Ovary (tissue), 7 donors: ENCODE measurements at regions not wholly inside any gene's neighbourhood (a gene's known extent, or its start where the extent isn't known, plus 50 kb on each side); places are given as distances from the start of the nearest gene placed in this dataset.

ENCODE experiments used
- DNase-seq, 5 donors: peaks; one replicate each; pipeline ENCODE4 v3.0.0-alpha.2; 2019 to 2020
- H3K27ac ChIP-seq, 2 donors: fragments of 200-600 bp; one replicate each; pipeline versions ENCODE4 v1.5.1 to v1.8.0; 2019 to 2022
- H3K27me3 ChIP-seq: fragments of 200-600 bp; one replicate; pipeline ENCODE4 v1.8.0; 2022
- H3K36me3 ChIP-seq: fragments of 200-600 bp; sonication (generic); one replicate; pipeline ENCODE4 v1.5.1; 2019
- H3K4me1 ChIP-seq: one replicate; pipeline ENCODE4 v1.8.1; 2013; ENCODE audit warnings: mild to moderate bottlenecking, moderate library complexity; ENCODE audit not compliant: insufficient read depth
- H3K4me3 ChIP-seq: fragments of 200-600 bp; sonication (generic); one replicate; pipeline ENCODE4 v1.5.1; 2017
- H3K9me3 ChIP-seq, 2 donors: fragments of 200-600 bp in 1 of 2; sonication (generic) in 1 of 2; one replicate each; pipeline versions ENCODE4 v1.5.1 to v1.8.1; 2013 to 2019; ENCODE audit warnings: mild to moderate bottlenecking in 1 of 2, moderate library complexity in 1 of 2
- CTCF ChIP-seq, 3 donors: fragments of 450-650 bp in 2 of 3; fragments of 200-600 bp in 1 of 3; IDR thresholded peaks; one replicate each; pipeline versions ENCODE4 v1.5.1 to v1.8.0; 2016 to 2022; ENCODE audit warnings: antibody characterized with exemption in 3 of 3, mild to moderate bottlenecking in 1 of 3
- EP300 ChIP-seq: sonication (generic); formaldehyde crosslinking; IDR thresholded peaks from one replicate; pipeline ENCODE4 v1.6.1; 2017; ENCODE audit warnings: antibody characterized with exemption
- POLR2A ChIP-seq: fragments of 450-650 bp; IDR thresholded peaks from one replicate; pipeline ENCODE4 v1.6.1; 2017; ENCODE audit warnings: antibody characterized with exemption, mild to moderate bottlenecking, moderate library complexity
- WGBS, 3 donors: extraction: QIAGEN DNeasy Blood & Tissue Kit in 1 of 3; methylation state at CpG; one replicate each; pipeline versions ENCODE4 v1.1.5 to v1.1.7; 2013 to 2017; 5-methylcytosine and 5-hydroxymethylcytosine counted together
- intact Hi-C, 4 donors: fragments of 100-400 bp; cut with DNase I; formaldehyde crosslinking; loops; one replicate each; pipeline versions ENCODE4 v1.11.0 to v1.15.1; 2022 to 2023
- donor health status: DM: no; HTN: no; CAD: no; lungs with moderate emphysema.
- donor health status: DM: no; HTN: no; CAD: no.
- donor health status: Bipolar disorder and iron deficiency.
- donor health status: DM: no; HTN: no; CAD: no.
- donor health status: DM: yes; HTN: yes; CAD: no.

- Histone ChIP-seq H3K27ac (no peak overlapping the region), H3K4me3 (no peak overlapping the region), H3K4me1 (no peaks in the 10 kb centered on the region), H3K27me3 (no peaks in the 10 kb centered on the region), H3K9me3 (no peaks in the 10 kb centered on the region), H3K36me3 (no peaks in the 10 kb centered on the region)
- 74 to 79% (median 78%) methylated on average over 3 of the region's 3 CpGs for WGBS, 3 donors
- intact Hi-C loops, result no loop called here
- no peak for DNase-seq
- no peak for TF ChIP-seq CTCF (IDR thresholded peaks at IDR 0.05)
- no peak for TF ChIP-seq POLR2A
- TF ChIP-seq EP300, result no peak
These were observed 316.2 kb upstream of the HTR2A start for GRCh38 chr13:47213047-47213446.

GRCh38 chr13:47211106-47211505 is 314.3 kb upstream of the HTR2A start:
- Histone ChIP-seq H3K36me3 (no peaks in the 10 kb centered on the region), H3K4me1 (no peaks in the 10 kb centered on the region), H3K27ac (no peak overlapping the region), H3K4me3 (no peak overlapping the region), H3K27me3 (no peaks in the 10 kb centered on the region), H3K9me3 (no peaks in the 10 kb centered on the region)
- no peak for DNase-seq
- WGBS, 3 donors, result 21 to 31% (median 30%) methylated on average over 5 of the region's 5 CpGs
- TF ChIP-seq POLR2A, result no peak
- TF ChIP-seq EP300, result no peak
- no peak for TF ChIP-seq CTCF (IDR thresholded peaks at IDR 0.05)
- intact Hi-C loops, result no loop called here

- TF ChIP-seq POLR2A, result no peak
- no peak for TF ChIP-seq EP300
- no peak for TF ChIP-seq CTCF (IDR thresholded peaks at IDR 0.05)
- Histone ChIP-seq H3K9me3 (no peaks in the 10 kb centered on the region), H3K27ac (no peak overlapping the region), H3K27me3 (no peaks in the 10 kb centered on the region), H3K4me1 (no peaks in the 10 kb centered on the region), H3K4me3 (no peak overlapping the region), H3K36me3 (no peaks in the 10 kb centered on the region)
- WGBS, 3 donors, result 24 to 44% (median 36%) methylated on average over 3 of the region's 3 CpGs
- intact Hi-C loops, result no loop called here
- no peak for DNase-seq
These were observed 309.3 kb upstream of the HTR2A start for GRCh38 chr13:47206111-47206510.

- 40 to 46% (median 41%) methylated on average over 6 of the region's 6 CpGs for WGBS, 3 donors
- Histone ChIP-seq H3K27ac (no peak overlapping the region), H3K36me3 (no peaks in the 10 kb centered on the region), H3K9me3 (no peaks in the 10 kb centered on the region), H3K4me1 (no peaks in the 10 kb centered on the region), H3K4me3 (no peak overlapping the region), H3K27me3 (no peaks in the 10 kb centered on the region)
- DNase-seq, result no peak
- TF ChIP-seq CTCF (IDR thresholded peaks at IDR 0.05) (no peak), POLR2A (no peak), EP300 (no peak)
- intact Hi-C loops, result no loop called here
These were observed 293.9 kb upstream of the HTR2A start for GRCh38 chr13:47190696-47191305.
